22Rv1 (cell line): ENCODE measurements at regions not wholly inside any gene's neighbourhood (a gene's known extent, or its start where the extent isn't known, plus 50 kb on each side); places are given as distances from the start of the nearest gene placed in this dataset.

ENCODE experiments used
- CTCF ChIP-seq: fragments of 450-650 bp; IDR thresholded peaks from 2 replicates; pipeline ENCODE4 v1.5.1; 2017; ENCODE audit warnings: mild to moderate bottlenecking
- ZFX ChIP-seq: fragments of 450-650 bp; IDR thresholded peaks from 2 replicates; pipeline ENCODE4 v1.6.1; 2017; ENCODE audit warnings: antibody characterized with exemption, borderline replicate concordance

GRCh38 chr3:10753964-10754363 is 62.1 kb upstream of the SLC6A11 start:
- TF ChIP-seq CTCF (no peak), ZFX (no peak)
